SHP77 treated with DMSO at 0.1 percent for 48 hours (cell line): ENCODE measurements at regions not wholly inside any gene's neighbourhood (a gene's known extent, or its start where the extent isn't known, plus 50 kb on each side); places are given as distances from the start of the nearest gene placed in this dataset.

ENCODE experiments used
- DNase-seq: peaks from one replicate; lab custom pipeline; 2025; lab: John Stamatoyannopoulos, UW

DNA sequence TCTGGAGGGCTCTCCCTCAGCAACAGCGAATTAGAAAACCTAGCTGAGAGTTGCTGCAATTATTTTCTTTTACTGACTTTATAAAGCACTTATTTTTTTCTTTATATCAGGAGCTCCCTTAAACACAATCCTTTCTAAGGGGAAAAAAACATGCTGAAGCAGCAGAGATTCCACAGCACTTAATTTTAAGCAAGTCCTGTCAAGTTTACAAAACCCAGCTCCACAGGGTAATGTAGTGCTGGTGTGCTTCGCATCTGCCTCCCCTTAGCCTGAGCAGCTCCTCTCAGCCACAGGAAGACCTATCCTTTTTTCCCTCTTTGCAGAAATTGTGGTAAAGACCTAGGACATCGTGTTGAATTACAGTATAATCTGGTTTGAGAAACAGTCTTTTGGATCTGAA, 208.1 kb upstream of the SYNDIG1 start:
- DNase-seq = no peak

DNA sequence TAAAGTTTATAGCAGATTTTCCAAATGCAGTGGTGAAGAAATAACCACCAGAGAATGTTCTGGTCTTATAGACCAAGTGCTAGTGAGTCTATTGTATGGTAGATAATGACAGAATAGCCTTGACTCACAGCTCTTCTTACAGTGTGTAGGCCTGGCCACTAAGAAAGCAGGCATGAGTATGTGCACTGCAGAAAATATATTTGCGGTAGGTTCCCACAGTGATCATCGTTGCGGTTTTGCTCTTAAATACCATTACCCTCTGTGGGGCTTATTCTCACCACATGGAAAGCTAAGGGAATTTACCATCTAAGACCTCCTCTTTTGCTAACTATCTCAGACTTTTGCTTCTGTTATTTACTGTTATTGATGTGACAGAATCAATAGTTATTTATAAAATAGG, 212.3 kb upstream of the SYNDIG1 start:
- no peak for DNase-seq

DNA sequence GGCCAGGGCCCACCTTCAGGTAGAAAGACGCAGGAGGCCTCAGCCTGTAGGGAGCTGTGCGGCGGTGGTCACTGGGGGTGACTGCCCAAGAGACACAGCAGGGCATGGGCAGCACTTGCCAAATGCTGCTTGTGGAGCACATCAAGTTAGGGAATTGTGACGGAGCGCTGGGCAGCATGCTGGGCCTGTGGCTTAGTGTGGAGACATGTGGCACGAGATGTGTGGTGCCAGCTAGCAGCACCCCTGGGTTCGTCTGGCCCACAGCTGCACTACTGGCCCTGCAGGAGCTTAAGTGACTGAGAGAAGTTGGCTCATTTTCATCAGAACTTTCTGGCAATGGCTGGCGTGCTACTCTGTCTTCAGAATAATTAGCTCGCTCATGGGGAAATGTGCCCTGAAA, 213.1 kb upstream of the SYNDIG1 start:
- no peak for DNase-seq

DNA sequence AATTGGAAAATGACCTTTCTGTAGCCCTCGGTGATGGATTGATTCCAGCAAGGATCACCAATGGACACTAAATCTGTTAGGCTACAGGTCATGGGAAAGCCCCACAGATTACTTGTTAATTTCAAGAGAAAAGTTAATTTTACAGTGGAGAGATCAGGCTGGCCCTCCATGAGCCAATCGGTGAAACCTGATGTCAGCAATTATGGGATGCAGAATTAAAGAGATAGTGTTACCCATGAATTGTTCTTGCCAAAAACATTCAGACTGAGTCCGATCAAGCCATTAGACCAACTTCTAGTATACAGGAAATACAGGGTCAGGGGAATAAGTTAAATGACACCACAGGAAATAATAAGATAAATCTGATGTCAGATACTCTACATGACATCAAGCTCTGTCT, 214.9 kb upstream of the SYNDIG1 start:
- no peak for DNase-seq

DNA sequence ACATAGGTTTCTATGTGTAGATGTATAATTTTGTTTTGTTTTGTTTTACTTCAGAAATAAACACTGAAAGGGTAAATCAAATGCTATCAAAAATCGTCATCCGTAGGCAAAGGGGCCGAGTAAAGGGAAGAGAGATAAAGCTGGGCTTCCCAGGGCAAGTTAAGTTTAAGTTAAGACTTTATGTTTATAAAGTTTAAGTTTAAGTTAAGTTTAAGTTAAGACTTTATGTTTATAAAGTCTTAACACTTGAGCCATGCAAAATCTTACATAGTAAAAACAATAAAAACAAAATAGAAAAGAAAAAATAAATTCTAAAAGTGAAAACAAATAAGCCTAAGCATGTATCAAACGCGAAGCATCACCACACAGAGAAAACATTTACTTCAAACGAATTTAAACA, 216.1 kb upstream of the SYNDIG1 start:
- DNase-seq = no peak

DNA sequence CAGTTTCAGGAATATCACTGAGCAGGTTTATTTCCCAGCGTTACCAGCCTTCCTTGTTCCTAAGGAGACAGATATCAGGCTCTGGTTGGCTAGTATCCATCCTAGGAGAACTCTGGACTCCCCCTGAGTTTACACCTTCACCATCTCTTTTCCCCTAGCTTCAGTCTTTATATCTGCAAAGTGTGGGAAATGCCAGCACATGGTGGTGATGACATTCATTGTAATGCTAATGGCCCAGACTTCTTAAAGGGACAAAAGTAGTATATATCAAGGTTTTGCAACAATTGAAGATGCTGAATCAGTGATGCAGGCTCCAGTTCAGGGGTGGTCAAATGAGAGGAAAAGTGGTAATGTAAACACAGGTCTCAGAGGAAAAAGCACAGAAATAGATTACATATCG, 224.3 kb upstream of the SYNDIG1 start:
- no peak for DNase-seq

DNA sequence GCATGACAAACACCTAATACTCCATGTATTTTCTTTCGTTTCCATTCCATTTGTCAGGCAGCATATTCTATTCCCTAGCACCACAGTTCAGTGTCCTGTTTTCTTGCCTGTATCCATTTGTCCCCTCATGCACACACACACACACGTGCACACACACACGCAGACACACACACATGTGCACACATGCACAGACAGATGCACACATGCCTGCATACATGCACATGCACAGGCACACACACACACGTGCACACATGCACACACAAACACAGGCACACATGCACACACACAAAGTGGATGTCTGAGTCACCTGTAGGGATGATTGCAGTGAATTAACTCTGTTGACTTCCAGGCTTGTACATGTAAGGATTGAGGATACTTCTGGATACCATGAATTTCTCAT, 226.7 kb upstream of the SYNDIG1 start:
- no peak for DNase-seq

DNA sequence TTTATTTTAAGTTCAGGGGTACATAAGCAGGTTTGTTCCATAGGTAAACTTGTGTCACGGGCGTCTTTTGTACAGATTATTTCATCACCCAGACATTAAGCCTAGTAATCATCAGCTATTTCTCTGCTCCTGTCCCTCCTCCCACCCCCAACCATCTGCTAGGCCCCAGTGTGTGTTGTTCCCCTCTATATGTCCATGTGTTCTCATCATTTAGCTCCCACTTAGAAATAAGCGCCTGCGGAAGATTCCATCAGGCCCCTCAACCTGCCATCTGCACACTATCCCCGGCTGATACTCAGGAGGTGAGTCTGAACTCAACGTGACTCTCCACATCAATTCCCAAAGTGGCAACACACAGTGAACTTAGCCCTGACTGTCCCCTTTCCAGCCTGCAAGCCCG, 228.0 kb upstream of the SYNDIG1 start:
- no peak for DNase-seq

DNA sequence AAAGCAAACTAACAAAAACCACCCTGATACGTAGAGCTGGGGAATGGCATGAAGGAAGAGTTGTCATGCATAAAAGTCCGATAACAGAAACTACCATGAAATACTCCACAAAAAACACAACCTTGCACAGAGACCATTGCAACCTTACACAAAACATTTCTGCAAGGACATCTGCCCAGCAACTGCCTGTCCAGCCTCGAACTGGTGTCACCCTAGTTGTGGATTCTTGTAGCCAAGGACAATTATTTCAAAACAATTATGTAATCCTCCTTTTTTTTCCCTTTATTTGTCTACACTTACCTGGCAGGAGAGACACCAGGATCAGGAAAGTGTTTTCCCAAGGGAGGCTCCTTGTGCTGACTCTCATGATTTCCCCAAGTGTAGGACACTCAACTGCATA, 232.5 kb upstream of the SYNDIG1 start:
- no peak for DNase-seq

DNA sequence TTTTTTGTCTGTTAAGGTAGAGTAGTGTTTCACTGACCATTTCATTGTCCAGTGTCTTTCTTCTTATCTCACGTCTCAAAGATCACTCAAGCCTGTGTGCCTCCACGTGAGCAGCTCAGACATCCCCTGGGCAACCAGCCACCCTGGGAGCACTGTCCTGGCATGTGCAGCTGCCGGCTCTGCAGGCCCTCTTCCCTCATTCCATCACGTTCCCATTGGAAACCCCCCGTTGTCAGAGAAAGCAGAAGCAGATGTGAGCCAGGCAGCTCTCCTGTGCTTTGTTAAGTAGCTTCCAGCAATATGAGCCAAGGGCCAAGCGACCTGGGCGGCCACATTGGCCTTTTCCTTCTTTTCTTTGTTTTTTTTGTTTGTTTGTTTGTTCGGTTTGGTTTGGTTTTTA, 233.2 kb upstream of the SYNDIG1 start:
- no peak for DNase-seq

DNA sequence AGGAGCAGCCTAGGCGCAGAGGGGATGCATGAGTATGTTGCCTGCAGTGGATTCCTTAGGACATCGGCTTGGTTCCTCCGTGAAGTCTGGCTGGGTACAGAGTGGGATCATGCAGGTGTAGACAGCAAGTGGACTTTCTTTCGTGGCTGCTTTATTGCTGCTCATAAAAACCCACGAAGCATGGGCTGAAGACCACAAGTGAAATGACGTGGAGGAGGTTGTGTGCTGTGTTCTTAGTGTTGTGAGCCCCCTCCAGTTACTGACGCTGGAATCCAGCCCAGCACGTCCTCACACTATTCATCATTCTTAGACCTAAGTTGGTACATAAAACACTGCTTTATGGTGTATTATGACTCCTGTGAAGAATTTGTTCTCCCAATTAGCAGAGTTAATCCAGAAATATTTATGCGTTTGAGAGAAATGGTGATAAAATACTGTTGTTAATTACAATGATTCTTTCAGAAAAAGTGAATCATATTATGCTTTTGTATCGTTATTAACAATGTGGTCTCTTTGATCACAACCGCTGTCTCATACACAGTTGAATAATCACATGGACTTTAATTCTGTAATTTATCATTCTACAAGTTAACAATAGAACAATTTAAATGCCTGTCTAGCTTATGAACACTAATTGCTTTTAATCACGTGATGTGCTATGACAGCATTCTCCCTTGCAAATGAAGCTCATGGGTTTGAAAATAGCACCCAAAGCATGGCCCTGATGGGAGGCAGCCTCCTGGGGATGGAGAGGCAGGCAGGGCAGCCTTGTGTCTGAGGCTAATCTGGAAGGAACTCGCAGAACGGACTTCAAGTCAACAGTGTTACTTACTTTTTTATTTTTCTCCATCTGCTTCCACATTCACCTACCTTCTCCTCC, 233.9 kb upstream of the SYNDIG1 start:
- no peak for DNase-seq

DNA sequence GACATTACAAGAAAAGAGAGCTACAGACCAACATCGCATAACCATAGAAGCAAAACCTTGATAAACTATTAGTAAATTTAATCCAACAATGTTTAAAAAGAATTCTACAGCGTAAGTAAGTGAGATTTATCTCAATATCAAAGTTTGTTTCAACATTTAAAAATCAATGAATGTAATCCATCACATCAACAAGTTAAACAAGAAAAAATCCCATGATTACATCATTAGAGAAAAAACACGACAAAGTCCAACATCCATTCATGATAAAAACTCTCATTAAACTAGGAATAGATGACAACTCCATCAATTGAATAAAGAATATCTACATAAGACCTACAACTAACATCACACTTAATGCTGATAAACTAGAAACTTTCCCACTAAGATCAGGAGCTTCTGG, 239.0 kb upstream of the GGTLC1 start:
- no peak for DNase-seq

DNA sequence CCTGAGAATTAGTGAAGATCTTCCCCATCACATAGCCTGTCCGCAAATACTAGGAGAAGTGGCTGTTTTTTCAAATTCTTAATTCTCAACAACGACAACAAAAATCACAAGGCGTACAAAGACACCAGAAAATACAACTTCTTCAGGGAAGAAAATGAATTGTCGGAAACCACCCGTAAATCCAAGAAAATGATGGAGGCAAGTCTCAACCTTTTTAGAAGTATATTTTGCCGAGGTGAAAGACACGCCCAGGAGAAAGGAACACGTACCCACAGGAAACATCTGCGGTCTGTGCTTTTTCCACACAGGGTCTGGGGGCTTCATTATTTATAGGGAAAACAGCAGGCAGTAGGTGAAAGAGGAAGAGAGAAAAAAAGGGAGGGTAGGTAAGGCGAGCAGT, 223.9 kb upstream of the GGTLC1 start:
- no peak for DNase-seq

DNA sequence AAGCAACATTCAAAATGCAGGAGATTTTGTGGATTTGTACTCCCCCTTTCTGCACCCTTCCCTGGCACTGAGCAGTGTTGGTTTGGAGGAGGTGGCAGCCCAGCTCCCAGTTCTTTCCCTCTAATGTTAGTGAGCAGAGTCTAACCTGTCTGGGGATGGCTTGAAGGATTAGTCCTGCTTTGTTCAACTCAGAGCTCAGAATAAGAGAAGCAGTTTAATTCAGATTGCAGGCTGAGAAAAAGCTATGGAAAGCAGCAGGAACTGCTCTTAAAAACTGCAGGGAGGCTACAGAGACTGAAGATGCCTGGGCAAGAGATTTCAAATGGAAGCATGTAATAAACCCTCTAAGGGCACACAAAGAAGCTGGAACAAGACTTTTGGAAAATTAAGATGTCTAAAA, 223.4 kb upstream of the GGTLC1 start:
- no peak for DNase-seq

DNA sequence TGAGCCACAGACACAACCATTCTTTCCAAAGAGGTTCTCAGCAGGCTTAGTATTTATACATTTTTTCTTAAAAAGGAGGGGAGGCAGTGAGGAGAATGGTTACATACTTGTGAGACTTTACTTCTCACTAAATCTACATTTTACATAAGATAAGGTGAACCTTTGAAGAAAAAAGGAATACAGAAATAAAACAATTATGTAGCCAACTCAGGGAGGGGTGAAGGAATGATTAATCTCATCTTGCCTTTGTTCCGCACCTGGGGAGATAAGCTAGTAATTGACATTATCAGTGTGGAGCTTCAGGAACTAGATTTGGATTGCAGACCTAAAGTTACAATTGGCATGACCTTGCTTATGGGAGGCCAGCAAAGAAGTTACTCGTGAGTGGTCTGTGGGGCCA, 221.8 kb upstream of the GGTLC1 start:
- no peak for DNase-seq

DNA sequence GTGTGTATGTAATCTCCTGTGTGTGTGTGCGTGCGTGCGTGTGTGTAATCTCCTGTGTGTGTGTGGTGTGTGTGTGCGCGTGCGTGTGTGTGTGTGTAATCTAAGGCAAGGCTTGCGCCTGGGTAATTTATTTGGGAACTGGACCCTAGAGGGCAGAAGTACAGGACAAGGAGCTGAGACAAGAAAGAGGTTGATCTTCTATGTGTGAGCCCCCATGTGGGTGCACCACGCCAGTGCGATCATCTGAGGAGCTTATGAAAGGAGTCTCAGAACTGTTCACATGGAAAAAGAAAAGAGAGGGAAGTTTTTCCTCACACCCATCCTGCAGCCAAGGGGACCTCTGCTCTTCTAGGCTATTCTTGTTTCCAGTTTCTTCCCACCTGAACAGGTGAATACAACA, 220.1 kb upstream of the GGTLC1 start:
- no peak for DNase-seq

DNA sequence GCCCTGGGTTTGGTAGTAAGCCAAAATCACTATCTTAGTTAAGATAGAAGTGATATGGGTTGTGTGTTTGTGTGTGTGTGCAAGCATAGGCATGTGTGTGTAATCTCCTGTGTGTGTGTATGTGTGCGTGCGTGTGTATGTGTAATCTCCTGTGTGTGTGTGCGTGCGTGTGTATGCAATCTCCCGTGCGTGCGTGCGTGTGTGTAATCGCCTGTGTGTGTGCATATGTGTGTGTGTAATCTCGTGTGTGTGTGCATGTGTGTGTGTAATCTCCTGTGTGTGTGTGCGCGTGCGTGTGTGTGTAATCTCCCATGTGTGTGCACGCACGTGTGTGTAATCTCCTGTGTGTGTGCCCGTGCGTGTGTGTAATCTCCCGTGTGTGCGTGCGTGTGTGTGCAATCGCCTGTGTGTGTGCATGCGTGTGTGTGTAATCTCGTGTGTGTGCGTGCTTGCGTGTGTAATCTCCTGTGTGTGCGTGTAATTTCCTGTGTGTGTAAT, 219.3 kb upstream of the GGTLC1 start:
- DNase-seq = no peak

DNA sequence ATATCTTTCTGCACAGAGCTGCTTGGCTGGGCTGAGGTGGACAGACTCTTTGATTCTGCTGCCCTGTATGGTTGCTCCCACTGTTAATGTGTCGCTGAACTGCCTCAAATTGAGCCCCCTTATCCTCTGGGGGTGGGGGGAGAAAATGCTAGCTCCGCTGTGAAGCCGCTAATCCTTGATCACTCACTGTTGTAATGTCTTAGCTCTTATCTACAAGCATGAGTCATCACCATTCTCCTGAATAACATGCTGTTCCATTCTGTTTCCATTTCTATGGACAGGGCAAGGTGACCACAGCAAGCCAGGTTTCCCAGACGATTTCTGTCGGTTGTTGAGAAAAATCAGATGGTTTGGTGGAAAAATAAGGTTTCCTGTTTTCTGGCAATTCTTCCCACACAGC, 218.4 kb upstream of the GGTLC1 start:
- no peak for DNase-seq

DNA sequence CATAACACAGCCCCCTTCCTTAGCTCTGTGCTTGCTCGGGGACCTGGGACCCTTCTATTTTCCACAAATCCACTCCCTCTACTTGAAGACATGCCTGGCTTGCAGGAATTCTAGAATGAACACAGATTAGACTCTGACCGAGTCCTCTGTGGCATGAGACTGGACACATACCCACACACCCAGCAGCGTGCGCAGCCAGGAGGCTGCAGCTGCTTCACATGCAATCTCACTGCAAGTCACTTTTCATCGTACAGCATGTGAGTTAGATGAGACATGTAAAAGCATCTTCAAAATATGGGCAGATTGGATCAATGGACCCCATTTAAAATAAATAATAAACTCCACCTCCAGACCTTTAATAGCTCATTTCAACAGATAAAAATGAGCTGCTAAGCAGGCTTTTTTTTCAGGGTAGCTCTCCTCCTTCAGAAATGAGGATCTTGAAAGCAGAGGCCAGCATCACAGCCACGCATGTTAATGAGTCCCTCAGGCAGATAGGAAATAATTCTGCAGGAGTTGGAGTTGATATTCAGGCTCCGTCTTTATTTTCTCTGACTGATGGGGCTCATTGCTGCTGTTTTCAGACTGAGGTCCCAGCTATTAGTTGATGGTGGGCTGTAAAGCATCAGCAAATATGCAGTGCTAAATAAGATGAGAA, 215.1 kb upstream of the GGTLC1 start:
- no peak for DNase-seq

DNA sequence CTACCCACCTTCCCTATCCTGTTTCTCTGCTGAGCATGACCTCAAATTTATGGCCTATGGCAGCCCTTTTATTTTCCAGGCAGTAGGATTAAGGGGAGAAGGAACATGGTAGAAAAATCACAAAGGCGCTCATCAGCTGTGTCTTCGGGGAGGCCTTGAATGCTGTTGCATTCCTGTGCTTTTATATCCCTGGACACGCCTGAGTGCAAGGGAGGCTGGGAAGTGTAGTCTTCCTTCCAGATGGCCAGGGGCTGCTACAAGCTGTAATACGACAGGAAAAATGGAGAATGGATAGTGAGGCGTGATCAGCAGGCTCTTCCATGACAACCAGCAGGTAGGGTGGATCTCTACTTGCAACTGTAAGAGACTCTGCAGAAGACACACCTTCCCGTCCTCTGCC, 210.9 kb upstream of the GGTLC1 start:
- DNase-seq = no peak

DNA sequence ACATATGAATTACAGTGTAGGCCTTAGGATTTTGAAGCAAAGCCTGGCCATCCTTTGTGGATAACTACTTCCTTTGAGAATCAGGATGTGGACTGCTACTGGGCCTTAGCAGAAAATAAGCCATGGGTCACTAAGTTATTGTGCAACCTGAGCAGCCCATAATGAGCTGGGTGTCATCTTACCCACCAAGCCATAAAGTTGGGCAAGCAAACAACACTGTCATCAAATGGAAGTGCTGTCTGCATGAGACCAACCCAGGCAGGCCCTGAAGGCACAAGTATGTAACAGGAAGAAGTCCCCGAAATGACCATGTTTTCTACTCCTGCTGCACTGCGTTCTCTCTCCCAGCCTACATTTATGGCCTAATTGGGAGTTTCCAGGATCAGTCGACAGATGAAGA, 205.6 kb upstream of the GGTLC1 start:
- DNase-seq = no peak

DNA sequence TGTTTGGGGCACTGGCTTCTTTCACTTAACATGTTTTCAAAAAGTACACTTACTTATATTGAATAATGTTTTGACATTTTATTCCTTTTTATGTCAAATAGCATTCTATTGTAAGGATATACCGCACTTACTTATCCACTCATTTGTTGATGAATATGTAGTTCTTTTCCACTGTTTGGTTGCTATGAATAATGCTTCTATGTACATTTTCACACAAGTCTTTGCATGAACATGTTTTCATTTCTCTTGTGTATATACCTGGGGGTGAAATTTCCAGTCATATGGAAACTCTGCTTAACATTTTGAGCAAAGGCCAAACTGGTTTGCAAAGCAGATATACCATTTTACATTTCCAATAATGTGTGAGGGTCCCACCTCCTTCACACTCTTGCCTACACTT, 202.3 kb upstream of the GGTLC1 start:
- no peak for DNase-seq

DNA sequence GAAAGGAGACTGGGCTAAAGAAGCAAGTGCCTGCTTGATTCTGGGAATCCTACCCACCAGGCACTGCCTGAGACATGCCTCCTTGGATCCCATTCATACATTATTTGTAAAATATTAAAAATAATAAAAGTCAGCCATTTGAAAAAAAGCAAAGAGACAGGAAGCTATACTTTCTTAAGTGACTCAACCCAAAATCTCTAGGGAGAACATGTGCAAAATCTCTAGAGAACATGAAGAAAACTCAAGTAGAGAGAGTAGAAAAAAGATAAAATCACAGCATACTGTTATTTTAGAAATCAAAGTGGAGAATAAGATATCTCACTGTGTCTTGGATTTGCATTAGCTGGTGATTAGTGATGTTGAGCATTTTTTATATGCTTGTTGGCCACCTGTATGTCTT, 197.2 kb upstream of the GGTLC1 start:
- no peak for DNase-seq

DNA sequence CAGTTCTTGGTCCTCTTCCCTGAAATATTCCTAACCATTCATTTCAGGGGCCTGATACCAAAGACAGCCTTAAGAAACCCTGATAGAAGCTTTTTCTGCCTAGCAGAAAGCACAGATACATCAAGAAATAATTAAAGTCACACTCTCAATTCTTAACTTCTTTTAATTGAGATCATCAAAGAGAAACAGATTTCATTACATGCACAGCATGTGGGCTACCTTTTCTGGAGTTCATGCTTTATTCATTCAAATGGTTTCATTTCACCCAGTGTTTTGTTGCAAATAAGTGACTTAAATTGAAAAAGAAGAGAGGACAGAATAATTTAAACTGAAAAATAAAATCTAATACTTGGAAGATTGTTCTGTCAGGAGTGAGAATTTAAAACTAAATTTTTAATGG, 192.6 kb upstream of the GGTLC1 start:
- no peak for DNase-seq
